MV-4-11 (cell line): ENCODE measurements at regions not wholly inside any gene's neighbourhood (a gene's known extent, or its start where the extent isn't known, plus 50 kb on each side); places are given as distances from the start of the nearest gene placed in this dataset.
"Not testable (repeated sequence)": the region's sequence is repeated elsewhere in the genome, so short reads cannot be mapped to it uniquely, and the experiment has no call there.

Experiments used
- DNase-seq: peaks from one replicate; lab custom pipeline; 2025; lab: John Stamatoyannopoulos, UW

GRCh38 chr10:123221418-123221817 lies 67.2 kb downstream of the BUB3 start:
- no peak for DNase-seq

GRCh38 chr10:123222832-123223231 lies 68.6 kb downstream of the BUB3 start:
- no peak for DNase-seq

DNA sequence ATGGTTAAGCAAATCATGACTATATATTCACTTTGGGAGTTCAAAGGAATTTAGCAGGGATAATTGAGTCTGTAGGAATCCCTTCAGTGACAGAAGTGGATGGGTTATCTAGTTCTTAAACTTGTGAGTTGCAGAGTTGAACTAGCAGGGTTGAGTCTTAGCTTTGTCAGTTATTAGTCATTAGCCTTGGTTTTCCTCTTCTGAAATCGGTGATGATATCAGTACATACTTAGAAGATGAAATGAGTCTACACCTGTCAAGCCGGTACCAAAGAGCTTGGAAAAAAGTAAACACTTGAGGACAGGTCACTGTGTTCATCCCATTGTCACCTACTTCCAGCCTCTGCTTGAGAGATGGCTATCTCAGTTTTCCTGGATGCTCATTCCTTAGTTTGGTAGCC lies 73.5 kb downstream of the BUB3 start:
- DNase-seq = no peak

DNA sequence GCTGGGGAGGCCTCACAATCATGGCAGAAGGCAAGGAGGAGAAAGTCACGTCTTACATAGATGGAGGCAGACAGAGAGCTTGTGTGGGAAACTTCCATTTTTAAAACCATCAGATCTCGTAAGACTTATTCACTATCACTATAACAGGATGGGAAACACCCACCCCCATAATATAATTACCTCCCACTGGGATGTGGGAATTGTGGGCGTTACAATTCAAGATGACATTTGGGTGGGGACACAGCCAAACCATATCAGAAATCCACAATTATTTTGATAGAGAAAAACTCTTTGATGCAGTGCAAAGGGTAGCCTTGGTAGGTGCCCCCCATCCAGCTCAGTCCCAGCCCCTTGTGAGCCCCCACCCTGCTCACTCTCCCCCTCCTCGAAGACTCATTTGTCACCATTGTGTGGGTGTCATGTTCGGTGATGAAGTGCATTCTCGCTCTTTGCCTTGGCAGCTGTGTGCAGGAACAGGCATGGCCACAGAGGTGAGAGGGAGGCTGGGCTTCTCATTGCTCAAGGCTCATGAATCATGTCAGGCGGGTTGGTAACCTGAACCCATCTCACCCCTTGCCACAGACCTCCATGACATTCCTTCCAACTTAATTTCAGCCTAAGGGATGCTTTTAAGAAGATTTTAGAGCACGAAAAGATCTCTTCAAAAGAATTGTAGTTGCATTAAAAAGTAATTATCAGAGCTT lies 75.9 kb downstream of the BUB3 start:
- no peak for DNase-seq

GRCh38 chr10:123232879-123233278 lies 78.7 kb downstream of the BUB3 start:
- DNase-seq = not testable (repeated sequence)

GRCh38 chr10:123235014-123235413 lies 80.8 kb downstream of the BUB3 start:
- DNase-seq = not testable (repeated sequence)

GRCh38 chr10:123236126-123236525 lies 81.9 kb downstream of the BUB3 start:
- no peak for DNase-seq

DNA sequence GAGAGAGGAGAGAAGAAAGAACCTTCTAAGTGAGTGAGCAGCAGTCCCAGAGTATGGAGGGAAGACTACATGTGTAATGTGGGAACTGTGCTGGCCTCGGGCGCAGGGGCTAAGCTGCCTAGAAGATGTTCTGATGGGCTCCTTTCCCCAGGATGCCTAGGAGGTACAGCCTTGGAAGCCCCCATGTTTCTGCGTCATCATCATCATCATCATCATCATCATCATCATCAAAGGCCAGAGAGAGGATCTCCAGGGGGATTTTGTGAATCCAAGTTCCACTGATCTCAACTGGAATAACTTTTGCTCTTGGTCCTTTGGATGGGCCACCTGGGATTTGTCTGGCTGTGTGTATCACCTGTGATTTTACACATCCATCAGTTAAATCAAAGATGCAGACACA lies 86.0 kb downstream of the BUB3 start:
- no peak for DNase-seq

DNA sequence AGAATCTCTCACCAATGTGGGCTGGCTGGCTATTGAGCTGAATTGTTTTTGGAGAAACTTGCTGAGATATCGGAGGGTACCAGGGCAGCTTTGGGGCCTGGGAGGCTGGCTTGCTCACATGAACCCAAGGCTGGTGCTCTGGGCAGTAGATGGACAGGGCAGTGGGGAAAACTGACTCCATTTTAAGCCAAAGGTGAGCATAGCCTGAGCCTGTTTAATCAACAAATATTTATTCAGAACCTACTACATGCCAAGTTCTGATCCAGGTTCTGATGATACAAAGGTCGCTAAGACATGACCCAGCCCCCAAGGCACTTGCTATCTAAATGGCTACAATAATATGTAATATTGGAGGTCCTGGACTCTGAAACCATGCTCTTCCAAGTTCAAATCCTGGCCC lies 86.6 kb downstream of the BUB3 start:
- DNase-seq = no peak

GRCh38 chr10:123241391-123242141 lies 87.4 kb downstream of the BUB3 start:
- peak; percentile 60 for DNase-seq

DNA sequence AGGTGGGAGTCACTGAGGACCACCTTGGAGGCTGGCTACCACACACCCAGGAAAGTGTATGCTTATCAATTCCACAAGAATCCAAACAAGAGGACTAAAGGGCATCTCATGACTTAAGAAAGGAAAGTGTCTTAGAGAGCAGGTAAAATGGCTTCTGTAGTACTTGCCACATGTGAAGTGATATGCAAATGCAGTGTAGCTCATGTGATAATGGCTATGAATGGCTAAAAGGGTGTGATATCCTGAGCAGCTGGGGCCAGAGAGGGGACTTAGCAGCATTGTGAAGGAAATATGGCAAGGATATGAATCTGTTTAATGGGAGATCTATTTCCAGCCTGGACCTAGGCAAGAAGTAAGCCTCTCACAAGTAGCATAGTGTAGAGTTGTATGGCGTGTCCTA lies 90.5 kb downstream of the BUB3 start:
- DNase-seq = no peak

GRCh38 chr10:123245264-123245663 lies 91.1 kb downstream of the BUB3 start:
- DNase-seq = no peak

GRCh38 chr10:123249894-123250293 lies 95.7 kb downstream of the BUB3 start:
- DNase-seq = no peak

DNA sequence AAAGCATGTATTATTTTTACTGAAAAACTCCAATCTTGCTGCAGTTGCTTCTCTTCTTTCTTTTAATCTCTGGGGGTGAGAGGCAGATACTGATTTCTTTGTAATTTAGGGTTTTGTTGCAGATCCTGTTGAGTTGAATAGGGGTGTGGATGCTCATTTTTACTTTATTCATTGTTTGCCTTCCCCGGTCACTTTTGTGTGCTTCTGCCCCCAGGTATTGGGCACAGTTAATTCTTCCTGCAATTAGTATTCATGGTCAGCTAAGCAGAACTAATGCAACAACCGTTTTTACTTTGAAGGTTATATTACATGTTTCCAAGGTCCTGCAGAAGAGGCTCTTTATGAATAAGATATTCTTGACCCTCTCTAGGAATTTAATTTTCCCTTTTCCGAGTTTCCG lies 96.4 kb downstream of the BUB3 start:
- DNase-seq = no peak

- no peak for DNase-seq
These were observed 98.6 kb downstream of the BUB3 start for GRCh38 chr10:123252779-123253178.

GRCh38 chr10:123254343-123254742 lies 100.1 kb downstream of the BUB3 start:
- not testable (repeated sequence) for DNase-seq

- no peak for DNase-seq
These were observed 103.8 kb downstream of the BUB3 start for GRCh38 chr10:123257904-123258456.

DNA sequence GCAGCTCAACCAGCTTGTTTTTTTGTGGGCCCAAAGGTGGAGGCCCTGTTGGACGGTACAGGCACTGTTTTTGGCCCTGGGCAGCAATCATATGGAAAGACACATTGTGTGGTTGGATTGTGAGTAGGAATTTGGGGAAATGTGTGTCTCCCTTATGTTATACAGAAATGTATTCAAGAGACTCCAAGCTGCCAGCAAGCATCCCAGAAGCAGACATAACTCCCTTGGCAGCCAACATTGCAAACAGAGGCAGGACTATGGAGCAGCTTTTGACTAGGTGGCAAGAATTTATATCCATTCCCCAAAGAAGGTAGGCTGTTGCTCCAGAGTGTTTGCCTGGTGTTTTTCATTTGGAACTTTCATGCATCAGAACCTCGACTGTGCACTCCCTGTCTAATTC lies 104.9 kb downstream of the BUB3 start:
- no peak for DNase-seq

DNA sequence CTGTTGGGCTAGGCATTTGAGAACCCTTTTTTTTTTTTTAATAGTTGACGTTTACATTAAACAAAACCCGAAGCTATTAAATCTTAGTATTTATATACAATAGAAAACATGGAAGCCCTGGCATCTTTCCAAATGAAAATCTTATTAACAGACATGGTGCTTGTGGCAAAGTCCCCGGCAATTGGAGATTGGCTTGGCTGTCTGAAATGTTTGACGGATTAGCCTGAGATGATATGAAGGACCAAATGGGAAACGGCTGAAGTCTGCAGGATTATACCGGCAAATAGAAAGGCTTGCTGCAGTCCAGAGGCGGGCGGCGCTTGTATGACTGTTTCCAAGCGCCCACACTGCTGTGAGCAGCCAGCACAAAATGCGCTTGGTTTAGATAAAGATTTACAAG lies 105.6 kb downstream of the BUB3 start:
- DNase-seq = no peak

DNA sequence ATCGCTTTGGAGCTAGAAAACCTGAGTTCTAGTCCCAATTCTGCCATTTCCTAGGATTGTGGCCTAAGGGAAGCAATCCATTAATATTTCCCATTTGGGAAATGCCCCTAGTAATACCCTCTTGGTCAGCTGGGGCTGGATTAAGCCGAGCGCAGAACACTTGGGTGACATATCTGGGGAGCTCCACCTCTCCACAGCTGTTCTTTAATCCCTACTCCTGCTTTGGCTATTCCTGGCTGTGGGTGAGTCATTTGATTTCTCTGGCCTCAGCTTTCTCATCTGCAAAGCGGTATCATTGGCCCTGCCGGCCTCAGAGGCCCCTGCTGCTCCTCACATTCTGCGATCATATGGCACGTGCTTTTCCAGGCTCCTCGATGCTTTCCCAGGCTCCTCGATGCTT lies 108.3 kb downstream of the BUB3 start:
- no peak for DNase-seq

DNA sequence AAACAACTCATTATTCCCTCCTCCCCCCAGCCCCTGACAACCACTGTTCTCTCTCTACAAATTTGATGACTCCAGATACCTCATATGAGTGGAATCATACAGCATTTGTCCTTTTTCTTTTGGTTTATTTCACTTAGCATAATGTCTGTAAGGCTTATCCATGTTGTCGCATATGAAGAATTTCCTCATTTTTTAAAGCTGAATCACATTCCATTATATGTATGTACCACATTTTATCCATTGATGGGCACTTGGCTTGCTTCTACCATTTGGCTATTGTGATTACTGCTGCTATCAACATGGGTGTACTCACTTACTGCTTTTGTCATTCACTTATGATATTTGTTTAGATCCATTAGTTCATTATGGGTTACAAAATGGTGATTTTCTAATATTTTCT lies 112.8 kb downstream of the BUB3 start:
- no peak for DNase-seq

DNA sequence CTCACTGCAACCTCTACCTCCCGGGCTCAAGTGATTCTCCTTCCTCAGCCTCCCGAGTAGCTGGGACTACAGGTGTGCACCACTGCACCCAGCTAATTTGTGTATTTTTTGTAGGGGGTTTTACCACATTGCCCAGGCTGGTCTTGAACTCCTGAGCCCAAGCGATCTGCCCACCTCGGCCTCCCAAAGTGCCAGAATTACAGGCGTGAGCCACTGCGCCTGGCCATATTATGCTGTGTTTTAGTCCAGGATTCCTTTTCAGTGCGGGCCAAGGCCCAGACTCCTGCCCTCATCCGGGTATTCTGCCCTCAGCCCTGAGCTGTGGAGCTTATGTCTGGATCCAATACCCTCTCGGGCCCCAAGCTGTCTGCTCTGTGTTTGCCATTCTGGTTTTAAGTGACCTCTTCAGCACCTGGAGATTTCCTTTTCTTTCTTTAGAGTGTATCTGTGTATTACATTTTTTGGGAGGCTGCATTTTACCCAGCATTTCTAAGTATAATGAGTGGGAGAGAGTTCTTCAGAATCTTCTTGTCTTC lies 114.9 kb downstream of the BUB3 start:
- no peak for DNase-seq

DNA sequence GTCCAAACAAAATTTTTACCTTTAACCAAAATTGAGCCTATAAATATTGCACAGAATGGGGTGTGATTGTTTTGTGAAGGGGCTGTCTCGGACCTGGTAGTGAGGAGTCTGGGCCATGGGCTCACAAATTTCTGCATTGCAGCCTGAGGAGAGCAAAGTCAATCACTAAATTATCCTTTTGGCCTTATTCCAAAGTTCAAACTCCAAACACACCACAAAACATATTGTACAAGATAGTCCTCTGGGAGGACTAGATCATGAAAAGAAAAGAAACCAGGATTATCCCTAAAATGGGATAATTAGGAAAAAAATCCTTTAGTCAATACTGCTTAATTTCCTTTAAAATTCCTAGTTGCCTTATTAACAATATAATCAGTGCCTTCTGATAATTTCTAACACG lies 115.5 kb downstream of the BUB3 start:
- no peak for DNase-seq
